T-helper 2 cell (primary cell): ENCODE measurements at regions not wholly inside any gene's neighbourhood (a gene's known extent, or its start where the extent isn't known, plus 50 kb on each side); places are given as distances from the start of the nearest gene placed in this dataset.

Source experiments
- DNase-seq, 5 experiments: peaks; one replicate each; pipeline versions ENCODE4 v3.0.0 to v3.0.0-alpha.2; 2012 to 2022

DNA sequence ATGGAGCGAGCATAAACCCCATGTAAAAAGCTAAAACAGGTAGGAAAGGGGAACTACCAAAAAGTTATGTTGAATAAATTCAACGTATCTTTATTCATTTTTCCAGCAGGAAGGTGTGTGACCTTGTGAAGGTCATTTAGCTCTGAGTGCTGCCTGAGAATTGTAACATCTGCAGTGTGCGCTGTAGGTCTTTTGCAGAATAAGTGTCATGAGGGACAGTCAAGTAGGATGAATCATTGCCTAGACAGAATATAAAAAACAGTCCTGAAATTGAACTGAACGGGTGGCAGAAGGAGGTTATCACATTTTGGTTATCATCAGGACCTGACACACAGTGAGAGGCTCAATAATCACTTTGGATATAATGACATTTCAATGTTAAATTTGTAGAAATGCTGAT is 334.8 kb upstream of the NOVA1 start:
- no peak for DNase-seq

DNA sequence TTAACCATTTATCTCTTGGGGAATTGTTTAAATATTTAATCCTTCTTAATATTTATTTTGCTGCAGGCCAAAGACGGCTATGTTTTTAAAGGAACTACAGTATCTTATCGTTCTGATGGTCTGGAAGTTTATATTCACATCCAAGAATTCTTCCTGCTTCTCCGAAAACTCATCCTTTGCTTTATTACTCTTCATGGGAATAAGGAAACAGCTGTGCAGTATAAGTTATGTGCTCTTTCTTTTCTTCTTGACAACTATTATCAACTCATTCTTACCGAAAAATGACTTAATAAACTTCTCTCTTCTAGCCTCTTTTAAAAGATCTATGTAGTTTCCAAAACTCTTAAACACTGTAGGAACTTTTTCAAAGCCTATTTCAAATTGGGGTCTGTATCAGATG is 335.6 kb upstream of the NOVA1 start:
- no peak for DNase-seq

DNA sequence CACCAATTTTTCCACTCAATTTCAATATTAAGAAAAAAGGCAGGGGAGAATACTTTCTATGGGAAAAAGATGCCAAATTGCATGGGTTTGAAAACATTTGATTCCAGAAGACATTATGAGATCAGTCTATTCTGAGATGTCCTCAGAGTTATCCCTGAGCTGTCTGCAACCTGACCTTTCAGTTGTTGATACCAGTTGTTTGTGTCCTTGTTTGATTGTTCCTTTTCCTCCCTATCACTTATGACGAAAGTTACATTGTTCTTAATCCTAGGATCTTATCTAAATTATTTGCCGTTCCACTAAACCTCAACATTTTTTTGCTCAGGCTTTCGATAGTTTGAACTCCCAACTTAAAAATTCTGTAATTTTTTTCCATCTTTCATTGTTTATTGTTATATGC is 336.3 kb upstream of the NOVA1 start:
- no peak for DNase-seq

DNA sequence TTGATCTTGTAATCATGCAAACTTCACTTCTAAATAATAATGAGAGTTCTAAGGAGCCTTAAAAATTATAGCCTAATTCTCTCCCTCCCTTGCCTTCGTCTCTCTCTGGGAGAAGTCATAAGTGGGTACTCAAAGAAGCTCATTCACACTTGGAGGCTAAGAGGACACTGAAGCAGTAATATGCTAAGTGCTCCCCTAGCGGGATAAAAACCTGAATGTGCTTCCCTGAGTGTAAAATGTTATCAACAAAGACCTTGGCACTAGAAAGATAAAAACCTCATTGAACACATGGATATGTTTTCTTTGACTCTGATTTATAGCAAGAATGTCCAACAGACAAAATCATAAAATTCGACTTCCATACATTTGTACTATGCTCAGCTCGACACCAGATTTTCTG is 337.9 kb upstream of the NOVA1 start:
- no peak for DNase-seq

DNA sequence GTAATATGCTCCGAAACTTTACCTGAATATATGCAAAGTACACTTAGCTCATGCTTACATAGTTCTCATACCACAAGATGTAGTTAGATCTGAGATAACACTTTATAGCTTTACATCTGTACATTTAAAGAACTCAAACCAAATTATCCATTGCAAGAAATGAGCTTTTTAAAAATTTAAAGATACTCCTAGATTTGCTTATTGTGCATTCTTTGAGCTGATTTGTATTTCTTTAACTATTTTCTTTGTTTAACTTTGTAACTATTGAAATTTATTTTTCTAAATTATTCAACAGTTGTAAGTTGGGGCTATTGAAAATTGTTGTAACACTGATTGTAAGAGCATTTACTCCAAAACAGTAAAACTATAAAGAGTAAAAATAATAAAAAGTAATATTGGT is 340.2 kb upstream of the NOVA1 start:
- DNase-seq: no peak

DNA sequence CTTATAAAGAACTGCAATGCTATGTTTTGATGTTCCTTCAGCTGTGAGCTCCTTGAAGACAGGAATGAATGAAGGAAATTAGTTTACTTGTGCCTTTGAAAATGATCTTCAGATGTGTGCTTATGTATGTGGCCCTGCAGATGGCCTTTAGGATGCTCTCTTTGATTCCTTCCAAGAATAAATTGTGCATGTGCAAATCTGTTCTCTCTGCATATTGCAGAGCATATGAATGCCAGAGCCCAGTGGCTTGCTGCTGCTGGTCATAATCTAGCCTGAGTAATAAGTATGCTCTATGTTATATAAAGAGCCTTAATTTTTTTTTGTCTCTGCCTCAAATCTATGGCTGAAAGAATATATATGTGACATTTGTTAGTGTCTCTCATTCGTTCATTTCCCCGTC is 341.9 kb upstream of the NOVA1 start:
- no peak for DNase-seq

DNA sequence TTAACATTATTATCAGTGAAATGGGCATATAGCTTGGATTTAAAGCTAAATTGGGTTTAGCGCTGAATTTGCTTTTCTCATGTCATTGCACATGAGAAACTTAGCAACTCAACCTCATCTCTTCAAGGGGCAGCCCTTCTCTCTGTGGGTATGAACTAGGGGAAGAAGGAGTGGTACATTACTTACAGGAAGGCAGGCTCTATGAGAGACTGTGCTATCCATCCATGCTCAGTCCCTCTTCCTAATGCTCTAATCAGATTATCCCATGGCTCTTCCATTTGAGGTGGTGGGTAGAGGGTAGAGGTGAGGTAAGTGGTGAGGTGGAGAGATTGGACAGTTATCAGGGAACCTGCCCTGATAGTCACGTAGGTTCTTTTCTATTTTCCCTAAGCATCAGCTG is 343.7 kb upstream of the NOVA1 start:
- no peak for DNase-seq

DNA sequence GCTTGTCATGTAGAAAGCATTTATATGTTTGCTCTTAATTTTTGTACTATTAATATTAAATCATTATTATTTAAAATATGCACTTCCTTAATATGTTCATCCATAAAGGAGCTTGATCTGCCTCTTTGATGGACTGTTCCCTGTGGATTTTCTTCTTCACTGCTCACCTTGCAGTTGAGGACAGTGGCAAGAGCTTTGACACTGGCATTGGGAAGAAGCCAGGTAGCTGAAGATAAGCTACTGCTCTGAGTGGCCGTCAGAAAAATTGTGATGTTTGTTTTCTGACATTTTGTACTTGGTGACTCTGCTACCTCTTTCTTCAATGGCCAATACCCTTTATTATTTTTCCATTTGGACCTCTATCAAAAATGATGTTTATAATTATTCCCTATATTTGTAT is 349.4 kb upstream of the NOVA1 start:
- no peak for DNase-seq

DNA sequence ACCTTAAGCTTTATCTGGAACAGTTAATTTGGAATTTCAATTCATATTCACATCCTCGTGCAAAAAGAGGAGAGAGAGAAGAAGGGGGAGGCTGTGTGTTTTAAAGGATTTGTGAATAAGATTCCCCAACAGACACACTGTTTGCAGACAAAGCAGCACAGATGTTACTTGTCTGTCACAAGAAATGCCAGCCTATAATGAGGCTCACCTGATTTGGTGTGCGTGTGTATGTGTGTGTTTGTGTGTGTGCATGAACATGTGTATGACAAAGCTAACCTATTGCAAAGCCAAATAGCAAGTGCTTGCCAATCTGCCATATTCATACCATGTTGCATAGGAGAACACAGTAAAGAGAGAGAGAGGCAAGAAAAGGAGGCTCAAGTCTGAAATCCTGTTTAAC is 361.6 kb upstream of the NOVA1 start:
- DNase-seq: no peak

DNA sequence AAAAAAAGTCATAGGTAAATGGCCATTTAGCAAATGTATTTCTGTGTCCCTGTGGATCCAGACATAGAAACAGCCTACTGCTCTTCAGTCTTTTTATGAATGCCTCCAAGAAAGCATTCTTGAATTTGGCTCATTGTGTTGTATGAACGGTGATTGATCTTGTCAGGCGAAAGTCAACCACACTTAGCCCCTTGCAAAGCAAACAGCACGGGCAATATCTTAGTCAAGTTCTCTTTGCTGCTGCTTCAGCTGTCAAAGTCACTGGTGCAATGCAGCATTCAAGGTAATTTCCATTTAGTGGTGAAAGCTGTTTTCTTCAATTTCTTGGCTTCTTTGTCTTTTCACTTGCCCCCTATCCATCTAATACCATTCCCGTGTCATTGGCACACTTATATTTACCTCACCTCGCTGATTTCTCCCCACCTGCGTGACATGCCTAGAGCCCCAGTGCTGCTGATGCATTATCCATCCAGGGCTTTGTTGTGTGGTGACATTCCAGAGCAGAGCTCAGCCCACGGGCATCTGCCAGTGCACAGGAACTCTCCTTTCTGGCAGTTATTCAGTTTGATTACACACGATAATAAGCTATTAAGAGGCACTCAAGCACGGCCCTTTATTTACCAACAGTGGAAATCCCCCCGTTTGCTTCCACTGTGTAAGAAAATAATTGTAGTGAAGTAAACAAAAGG is 362.3 kb upstream of the NOVA1 start:
- DNase-seq: no peak

DNA sequence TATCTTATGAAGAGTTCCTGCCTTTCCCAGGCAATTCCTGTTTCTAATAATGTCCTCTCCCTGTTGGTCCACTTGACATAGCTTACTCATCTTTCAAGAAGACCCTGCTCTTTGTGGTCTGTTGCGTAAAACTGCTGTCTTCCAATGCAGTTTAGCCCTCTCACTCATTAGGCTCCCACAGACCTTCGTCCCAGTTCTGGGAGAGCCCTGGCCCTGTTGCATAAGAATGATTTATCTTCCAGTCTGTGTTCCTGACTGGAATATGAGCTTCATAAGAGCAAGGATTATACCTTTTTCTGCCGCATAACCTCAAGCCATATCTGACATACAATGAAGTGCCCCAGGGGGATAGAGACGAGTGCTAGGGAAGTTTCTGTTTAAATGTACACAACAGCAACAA is 365.9 kb upstream of the NOVA1 start:
- no peak for DNase-seq

DNA sequence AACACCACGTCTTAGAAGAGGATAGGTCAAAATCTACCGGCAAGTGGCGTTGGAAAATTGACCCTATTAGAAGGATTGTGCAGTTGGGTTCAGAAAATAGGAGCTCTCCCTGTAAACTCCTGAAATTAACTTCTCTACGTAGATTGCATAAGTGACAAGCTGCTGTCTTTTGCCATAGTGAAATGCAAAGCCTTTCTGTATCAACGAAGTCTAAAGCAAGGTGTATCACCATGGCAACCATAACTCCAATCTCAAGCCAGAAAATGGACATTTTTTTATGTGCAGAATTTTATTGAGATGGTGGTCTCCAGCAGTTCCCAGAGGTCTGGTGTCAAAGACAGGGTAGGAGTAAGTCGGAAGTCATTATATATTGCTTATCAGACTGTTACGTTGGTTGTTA is 367.7 kb upstream of the NOVA1 start:
- no peak for DNase-seq

DNA sequence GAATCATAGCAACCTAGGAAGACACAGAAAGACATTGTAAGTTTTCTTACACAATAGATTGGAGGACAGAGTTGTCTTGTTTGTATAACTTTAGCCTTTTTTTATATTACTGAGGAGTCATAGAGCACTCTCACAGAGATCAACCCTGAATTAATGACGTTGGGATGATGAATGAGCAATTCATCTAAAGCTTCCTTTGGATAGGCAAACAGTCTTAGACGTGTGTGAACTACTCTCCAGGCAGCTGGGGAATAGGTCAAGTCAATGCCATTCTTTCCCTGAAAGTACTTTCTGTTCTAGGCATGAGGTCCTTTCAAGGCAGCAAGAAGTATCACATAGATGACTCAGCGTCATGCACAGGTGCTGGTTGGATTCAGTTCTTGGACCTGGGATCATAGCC is 369.1 kb upstream of the NOVA1 start:
- DNase-seq: no peak

DNA sequence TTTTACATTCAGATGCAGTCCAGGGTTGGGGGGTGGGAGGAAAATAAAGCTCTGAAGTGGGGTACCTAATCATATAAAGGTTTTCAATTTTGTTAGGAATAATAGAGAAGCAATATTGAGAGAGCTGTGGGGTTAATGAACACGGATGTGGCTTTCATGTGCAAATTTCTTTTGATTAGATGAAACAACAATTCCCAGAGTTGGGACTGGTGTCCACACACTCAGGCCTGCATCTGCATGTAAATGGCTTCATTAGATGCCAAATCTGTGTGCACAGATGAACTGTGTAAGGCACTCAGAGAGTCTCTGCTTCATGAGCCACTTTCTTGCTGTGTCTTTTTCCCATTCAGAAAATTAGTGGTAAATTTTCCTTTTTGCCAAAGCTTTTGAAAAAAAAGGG is 377.1 kb upstream of the NOVA1 start:
- no peak for DNase-seq

DNA sequence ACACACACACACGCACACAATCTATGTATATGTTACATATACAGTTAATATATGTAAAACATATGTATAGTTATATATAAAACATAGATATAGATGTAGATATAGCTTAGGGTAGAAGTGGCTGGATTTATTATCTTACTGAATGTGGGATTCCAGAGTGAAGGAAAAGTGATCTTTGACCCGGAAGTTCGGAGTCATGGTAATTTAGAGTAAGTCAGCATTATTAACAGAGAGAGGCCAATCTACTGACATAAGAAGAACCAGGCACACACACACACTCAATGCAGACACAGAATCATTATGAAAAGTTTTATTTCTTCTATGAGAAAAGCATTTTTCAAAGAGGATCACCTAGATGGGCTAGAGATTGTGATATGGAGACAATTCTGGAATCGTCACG is 384.2 kb upstream of the NOVA1 start:
- no peak for DNase-seq

DNA sequence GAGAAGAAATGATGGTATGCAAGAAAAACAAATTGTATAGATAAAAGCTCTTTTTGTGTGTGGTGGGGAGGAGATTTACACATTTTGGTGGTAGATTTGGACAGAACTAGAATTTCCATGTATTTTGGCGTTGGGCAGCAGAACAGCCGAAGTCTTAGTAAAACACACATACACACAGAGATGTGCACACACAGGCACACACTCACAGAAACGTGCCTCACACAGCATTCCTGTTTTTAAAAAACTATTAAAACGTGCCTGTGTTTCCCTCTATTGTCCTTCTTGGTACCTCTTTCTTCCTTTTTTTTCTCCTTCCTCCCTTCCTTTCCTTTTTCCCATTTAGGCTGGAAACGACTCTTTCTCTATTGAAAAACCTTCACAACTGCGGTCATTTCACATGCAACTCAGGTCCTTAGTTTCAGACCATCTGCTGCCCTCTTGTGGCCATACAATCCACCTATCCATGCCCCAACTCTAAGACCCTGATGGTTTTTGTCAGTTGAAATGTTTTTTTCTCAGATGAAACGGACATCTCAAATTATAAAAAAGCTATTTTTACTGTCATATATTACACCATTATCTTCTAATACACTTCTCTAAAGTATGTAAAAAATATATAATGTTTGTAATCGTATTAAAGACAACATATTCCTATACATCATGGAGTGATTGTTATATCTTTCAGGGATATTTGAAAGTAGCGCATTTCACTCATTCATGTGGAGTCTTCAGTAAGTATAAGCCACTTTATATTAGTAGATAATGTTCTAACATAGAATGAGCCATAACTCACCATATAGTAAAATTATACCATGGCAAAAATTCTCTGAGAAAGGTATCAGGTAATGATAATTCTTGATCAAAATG is 386.7 kb upstream of the NOVA1 start:
- peak in 1 of 5 experiments; percentile 5 for DNase-seq

DNA sequence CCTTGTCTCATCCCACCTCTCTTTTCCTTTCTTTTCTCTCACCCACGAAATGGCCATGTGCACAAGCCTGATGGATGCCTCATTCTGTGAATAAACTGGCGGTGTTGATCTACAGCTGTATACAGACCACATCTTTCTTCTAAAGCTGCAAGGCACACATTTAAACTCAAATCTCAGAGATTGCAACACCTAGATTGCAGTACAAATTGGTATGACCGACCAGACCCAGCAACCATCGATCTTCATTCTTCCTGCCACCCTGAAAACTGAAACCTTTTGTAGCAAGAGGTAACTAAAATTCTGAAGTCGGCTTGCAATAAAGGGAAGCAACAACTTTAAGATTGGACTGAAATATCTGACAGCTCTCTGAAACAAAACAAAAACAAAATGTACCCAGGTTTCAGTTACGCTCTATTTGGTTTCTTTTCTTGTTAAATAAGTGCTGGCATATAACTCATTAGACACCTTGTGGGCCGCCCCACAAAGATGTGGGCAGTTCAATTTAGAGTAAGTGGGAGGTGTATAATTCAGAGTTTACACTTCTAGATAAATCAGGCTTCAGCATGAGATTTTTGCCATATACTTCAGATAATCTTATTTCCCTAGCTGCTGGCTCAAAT is 390.0 kb upstream of the NOVA1 start:
- DNase-seq: no peak

DNA sequence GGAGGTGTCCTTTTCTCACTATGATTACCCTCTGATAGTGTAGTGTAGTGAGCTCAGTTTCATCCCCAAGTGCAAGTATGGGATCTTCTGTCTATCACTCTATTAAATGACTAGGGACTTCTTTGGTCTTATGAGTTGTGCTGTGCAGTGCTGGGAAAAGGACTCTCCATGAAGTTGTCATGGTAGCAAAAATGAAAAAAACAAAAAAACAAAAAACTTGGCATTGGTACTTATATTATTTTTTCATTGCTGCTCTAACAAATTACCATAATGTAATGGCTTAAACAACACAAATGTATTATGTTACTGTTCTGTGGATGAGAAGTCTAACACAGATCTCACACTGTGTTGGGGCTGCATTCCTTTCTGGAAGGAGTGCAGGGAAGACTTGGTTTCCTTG is 393.1 kb upstream of the NOVA1 start:
- no peak for DNase-seq

DNA sequence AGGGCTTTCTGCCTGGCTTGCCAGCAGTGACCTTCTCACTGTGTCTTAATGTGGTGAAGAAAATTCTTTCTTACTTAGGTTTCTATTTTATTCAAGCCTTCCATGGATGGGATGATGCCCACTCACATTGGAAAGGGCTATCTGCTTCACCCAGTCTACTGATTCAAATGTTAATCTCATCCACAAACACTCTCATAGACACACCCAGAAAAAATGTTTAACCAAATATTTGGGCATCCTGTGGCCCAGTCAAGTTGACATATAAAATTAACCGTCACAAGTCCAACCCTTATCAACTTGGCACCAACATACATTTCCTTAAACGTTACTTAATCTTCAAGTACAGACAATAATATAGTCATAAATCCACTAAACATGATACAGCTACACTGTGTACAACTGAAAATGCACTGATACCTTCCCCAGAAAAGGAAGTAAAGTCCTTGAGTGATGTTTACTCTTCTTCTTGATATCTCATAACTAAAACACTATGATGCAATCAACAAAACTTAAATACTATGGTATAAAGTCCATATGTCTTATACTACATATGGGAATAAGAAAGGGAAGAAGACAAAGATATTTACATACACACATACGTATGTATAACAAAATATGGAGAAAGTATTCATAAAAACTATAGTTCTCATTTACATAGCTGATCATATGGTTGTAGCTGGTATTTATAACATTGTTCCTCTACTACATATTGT is 394.7 kb upstream of the NOVA1 start:
- no peak for DNase-seq

DNA sequence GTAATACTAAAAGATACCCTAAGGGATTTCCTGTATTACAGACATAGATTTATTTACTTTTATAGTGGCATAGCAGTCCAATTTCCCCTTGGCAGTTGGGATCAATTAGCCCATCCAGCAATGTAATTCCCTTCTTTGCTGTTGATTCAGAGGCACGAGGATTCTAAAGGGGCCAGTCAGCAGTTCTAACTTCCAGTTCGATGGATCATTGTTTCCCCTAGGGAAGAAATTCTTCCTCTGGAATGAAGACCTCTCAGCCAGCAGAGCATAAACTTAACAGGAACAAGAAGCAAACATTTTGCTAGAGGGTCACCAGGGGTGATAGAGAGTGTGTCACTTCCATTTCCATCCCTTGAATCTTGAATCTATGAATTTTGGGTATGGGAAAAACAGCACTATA is 395.7 kb upstream of the NOVA1 start:
- DNase-seq: no peak

DNA sequence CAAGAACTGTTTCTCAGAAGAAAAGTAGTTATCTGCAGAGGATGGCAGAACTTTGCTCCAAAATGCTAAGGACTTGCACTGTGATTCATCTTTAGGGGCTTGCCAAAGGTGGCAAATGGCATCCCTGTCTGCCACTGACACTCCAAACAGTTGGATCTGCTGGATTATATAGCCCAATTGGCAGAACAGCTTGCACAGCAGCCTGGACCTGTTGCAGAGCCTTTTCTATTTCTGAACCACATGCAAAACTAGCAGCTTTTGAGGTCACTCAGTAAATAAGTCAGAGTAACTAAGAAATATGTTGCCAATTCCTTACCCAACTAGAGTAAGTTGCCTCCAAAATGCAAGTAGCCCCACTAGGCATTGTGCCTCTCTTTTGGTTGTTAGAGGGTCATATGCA is 397.5 kb upstream of the NOVA1 start:
- DNase-seq: no peak

DNA sequence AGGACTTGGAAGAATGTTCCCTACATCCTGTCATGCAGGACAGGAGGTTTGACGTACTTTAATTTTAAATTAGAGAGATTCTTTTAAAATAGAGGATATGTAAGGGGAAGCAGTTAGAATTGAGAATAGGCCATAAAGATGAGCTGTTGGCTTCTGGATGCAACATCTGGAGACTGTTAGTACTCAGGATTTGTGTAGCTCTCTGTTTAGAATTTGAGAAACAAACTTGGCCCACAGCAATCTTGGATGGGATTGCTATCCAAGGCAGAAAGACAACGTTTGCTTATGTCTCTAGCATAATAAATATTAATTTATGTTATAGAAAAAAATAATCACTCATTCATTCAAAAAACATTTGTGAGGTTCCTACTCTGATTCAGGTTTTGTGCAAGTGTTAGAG is 398.4 kb upstream of the NOVA1 start:
- no peak for DNase-seq

DNA sequence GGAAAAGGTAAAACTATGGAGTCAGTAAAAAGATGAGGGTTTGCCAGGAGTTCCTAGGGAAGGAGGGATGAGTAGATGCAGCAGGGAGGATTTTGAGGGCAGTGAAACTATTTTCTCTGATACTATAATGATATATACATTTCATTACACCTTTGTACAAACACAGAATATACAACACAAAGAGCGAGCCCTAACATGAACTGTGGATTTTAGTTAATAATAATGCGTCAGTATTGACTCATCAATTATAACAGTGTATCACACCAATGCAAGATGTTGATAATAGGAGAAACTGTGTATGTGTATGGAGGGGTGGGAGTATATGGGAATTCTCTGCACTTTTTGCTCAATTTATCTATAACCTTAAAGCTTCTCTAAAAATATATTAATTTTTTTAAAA is 404.3 kb upstream of the NOVA1 start:
- no peak for DNase-seq

DNA sequence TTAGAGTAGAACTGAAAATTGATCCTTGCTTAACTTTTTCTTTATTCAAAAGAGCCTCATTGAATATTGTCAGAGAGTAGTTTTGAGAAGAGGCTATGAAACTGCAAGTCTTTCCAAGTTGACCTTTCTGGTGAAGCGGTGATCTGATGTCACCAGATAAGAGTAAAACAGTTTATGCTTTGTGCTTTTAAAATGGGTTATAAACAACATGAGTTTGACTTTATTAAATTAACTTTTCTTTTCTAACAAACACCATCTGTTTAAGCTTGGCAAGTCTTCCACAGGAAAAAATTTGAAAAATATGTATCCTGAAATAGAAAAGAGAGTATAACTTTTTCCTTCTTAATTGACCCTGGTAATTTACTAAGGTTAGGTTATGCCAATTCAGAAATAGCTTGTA is 408.7 kb upstream of the NOVA1 start:
- no peak for DNase-seq
